Esophagus squamous epithelium (tissue), 4 donors: ENCODE measurements at regions not wholly inside any gene's neighbourhood (a gene's known extent, or its start where the extent isn't known, plus 50 kb on each side); places are given as distances from the start of the nearest gene placed in this dataset.

Source experiments
- CTCF ChIP-seq, 6 experiments: fragments of 450-650 bp in 4 of 6; fragments of 200-600 bp in 2 of 6; sonication (generic) in 2 of 6; IDR thresholded peaks; one replicate each; pipeline ENCODE4 v1.5.1; 2016 to 2019; ENCODE audit warnings: antibody characterized with exemption in 6 of 6, mild to moderate bottlenecking in 4 of 6, moderate library complexity in 4 of 6
- POLR2A ChIP-seq, 4 donors: fragments of 450-650 bp; IDR thresholded peaks; one replicate each; pipeline ENCODE4 v1.6.1; 2017; ENCODE audit warnings: antibody characterized with exemption in 4 of 4, mild to moderate bottlenecking in 4 of 4, moderate library complexity in 3 of 4

- no peak for TF ChIP-seq CTCF (IDR thresholded peaks at IDR 0.05)
- TF ChIP-seq POLR2A (IDR thresholded peaks at IDR 0.05), result no peak
Observed at GRCh38 chr5:142537938-142538337, 148.0 kb downstream of the FGF1 start.
